Right hindlimb (tissue), 1 donor: ENCODE measurements at regions not wholly inside any gene's neighbourhood (a gene's known extent, or its start where the extent isn't known, plus 50 kb on each side); places are given as distances from the start of the nearest gene placed in this dataset.

Experiments
- DNase-seq: peaks from one replicate; pipeline ENCODE4 v3.0.0-alpha.2; 2018

DNA sequence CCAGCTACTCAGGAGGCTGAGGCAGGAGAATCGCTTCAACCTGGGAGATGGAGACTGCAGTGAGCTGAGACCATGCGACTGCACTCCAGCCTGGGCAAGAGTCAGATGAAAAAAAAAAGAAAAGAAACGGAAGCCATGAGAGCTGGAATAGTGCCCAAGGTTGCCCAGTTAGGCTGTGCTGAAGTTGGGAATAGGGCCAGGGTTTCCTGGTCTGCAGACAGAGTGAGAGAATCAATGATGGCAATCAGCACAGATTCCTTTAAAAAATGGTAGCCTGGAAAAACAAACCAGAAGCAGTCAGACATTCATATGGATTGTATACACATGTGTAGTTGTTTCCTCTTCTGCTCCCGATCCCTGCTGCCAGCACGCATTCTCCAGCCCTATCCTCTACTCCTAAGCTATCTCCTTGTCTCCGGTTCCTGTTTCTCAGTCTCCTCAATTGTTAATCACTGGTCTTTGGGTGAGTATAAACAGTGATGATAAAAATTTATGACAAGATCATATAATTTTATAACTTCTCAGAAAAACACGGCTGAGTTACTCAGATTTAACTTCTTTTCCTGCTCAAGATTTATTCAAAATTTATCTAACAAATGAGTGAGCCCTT, 316.2 kb upstream of the UMPS start:
- DNase-seq: no peak

DNA sequence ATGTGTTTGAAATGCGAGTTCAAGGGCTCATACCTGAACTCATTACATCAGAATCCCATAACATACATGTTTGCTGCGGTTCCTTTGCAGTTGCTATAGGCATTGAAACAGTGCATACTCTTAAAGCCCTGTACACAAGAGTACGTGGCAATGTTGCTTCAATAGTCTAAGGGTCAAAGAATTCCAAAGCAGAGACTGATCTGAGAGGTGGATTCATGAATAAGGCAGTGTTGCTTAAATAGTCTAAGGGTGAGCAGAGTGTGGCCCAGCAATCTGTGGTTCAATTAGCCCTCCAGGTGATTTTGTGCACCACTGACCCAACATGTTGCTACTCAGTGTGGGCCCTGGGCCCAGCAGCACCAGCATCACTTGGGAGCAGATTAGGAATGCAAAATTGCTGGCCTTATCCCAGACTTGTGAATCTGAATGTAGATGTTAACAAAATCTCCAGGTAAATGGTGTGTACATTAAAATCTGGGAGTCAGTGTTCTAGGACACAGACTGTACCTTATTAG, 314.7 kb upstream of the UMPS start:
- no peak for DNase-seq

DNA sequence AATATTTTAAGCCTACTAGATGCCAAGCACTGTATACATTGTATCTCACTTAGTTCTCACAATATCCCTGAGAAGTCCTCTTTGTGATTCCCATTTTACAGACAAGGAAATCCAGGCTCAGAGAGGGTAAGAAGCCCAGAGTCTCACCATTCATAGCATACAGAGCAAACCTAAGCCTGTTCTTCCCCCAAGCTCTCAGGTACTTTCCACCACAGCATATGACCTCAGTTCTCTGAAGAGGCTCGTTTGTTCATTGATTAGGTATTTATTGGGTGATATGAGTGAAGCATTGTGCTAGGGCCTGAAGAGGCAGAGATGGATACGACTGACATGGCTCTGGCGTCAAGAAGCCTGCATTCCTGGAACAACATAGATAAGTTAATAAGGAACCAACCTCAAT, 310.9 kb upstream of the UMPS start:
- DNase-seq: no peak

DNA sequence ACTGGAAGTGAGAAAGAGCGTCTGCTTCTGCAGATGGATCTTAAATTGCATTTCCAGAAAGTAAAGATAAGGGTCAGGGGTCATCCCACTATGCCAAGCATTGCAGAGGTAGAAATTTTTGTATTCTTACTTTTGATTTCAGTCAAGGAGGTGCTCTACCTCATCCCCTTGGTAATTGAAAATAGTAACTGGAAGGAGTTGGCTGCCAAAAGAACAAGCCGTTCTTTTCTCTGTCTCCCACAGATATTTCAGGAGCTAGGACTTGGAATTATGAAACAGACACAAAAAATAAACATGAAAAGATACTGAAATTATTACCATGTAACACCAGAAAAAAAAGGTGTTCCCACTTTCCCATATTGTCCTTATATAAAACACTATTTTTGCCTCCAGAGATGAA, 309.9 kb upstream of the UMPS start:
- DNase-seq: no peak

DNA sequence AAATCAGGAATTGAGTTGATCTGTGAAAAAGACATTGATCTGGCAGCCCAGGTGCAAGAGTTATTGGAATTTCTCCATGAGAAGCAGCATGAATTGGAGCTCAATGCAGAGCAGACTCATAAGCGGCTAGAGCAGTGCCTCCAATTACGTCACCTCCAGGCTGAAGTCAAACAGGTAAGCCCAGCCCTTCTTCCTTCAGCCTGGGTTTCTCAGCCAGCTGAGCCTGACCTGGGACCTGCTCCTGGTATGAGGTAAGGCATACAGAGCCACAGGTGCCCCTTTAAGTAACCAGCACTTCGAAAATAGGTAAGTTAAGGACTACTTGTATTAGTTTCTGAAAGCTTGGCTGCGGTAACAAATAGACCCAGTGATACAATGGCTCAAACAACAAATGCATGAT, 307.4 kb upstream of the UMPS start:
- DNase-seq: no peak

DNA sequence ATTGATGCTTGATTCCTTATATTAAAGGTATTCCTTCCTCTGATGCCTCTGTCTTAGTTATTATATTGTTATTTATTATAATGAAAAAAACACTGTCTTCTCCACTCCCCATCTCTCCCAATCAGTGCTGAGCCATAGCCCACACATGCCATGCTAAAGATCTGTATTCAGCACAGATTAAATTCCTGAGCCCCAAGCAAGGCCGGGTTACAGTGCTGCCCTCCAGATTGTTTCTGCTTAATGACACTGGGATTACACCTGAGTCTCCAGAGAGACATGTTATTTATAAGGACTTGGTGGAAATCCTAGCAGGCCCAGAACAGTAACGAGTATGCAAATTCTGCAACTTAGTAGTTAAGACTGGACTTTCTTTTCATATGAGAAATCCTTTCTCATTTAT, 305.9 kb upstream of the UMPS start:
- no peak for DNase-seq

DNA sequence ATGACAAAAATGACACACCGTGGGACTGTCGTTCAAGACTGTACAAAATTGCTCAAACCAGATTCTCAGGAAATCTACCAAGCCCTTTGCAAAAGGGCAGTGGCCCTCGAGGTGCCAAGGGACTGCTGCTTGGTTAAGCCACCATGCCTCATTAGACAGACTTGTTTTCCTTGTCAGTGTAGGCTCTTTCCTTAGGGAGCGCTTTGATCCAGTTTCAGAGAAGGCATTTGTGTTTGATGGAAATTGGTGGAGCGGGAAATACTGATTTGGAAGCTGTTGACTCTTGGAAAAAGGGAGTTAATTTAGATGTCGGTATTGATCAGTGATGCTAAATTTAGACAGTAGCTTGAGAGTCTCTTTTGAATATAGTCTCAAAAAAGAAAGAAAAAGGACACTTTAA, 304.3 kb upstream of the UMPS start:
- DNase-seq: no peak

DNA sequence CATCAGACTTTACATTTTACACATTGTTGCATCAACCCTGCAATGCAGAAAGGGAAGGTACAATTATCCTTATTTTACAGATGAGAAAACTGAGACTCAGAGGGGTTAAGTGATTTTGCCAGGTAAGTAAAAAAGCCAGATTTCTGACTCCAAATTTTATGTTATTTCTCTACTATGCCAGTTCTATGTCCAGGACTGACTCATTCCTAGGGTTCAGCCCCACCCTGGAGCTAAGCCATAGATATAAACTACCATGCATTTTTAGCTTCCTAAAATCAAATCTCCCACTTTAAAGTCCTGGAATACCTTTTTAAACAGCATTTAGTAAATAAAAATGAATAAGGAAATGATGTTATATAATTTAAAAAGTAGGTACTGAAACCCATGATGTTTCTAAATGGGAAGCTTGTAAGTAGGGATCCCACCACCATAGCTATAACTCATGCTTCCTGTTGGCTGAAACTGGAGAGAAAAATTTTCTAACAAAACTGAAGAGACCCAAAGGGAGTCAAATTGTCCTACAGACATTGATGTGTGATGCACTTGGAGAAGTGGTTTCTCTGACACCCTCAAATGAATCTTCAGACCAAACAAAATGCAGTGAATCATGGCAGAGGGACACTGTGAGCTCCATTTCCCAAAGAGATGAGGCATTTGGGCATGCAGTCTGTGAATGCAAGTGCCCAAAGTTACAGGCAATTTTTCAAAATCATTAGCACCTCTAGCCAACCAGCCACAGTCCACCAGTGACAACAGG, 301.7 kb upstream of the UMPS start:
- no peak for DNase-seq

DNA sequence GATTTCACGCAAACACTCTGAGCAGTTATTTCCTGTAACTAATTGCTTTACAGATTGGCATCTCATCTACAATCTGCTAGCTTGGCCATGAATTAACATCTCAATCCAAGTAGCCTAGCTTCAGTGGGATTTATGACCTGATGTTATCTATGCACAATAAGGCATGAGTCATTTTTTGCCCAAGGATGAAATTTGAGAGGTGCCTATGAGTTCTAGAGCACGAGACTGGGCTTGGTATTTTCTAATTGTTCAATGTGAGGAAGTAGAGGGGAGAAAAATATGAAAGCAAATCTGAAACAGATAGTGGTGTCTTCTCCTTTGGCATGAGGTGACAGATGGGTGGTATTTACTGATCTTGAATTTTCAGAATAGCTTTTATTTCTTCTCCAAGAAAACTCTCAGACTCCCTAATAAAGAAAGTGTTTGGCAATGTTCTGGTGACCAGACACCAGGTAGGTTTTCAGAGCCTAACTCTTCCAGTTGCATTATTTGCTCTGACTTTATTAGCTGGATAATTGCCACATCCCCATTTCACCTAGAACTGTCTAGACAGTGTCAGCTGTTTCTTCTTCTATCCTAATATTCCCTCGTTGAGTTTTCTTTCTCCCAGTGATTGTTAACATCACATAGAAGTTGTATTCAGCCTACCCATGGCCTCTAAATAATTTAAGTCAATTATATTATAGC, 301.0 kb upstream of the UMPS start:
- DNase-seq: no peak

DNA sequence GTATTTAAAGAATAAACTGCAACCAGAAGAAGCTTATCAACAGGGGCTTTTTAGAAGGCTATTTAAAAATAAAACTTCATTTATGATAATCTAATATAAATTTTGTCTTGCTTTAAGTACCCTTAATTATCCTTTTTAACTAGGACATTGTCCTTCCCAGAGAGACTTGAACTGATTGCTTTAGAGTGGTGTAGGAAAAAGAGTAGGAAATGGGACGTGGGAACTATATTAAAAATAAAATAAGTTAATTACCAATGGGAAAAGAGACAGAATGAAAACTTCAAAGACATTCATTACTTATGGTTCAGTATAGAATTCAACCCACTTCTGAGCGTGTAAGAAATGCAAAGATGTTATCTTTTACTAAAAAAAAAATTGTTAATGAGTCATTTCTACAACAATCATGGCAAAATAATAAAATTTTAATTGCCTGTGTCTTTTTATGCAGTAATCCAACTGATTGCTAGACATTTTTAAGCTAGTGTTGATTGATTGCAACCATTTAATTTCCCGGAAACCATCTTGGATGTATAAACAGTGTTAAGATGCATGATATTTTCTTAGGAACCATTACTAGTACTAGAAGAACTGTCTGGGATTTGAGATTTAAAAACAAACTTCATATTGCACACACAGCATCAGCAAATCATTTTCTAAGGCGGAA, 298.8 kb upstream of the UMPS start:
- DNase-seq: no peak

DNA sequence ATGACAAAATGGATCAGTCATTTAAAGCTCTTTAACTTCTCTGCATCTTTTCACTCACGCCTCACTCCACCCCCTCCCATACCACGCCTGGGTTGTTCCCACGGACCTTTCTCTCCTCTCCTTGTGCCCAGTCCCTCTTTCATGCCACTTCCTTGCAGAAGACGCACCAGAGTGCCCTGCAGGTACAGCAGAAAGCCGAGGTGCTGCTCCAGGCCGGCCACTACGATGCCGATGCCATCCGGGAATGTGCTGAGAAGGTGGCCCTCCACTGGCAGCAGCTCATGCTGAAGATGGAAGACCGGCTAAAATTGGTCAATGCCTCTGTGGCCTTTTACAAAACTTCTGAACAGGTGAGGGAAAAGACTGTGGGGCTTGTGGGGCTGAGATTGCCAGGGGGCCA, 296.1 kb upstream of the UMPS start:
- no peak for DNase-seq

DNA sequence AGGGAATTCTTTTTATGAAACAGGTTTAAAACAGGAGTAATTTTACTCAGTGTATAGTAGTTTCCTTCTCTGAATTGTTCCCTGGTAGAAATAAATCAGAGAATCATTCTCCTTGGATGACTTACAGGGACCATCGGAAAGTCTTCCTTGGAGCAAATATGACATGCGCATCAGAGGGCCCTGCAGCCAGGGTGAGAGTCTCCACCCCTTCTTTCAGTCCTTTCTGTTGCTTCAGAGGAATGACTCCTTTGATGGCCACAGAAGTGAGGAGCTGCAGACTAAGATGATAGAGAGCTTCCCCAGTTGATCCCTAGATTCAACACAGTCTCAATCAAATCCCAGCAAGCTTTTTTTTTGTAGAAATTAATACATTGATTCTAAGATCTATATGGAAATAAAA, 294.8 kb upstream of the UMPS start:
- no peak for DNase-seq

DNA sequence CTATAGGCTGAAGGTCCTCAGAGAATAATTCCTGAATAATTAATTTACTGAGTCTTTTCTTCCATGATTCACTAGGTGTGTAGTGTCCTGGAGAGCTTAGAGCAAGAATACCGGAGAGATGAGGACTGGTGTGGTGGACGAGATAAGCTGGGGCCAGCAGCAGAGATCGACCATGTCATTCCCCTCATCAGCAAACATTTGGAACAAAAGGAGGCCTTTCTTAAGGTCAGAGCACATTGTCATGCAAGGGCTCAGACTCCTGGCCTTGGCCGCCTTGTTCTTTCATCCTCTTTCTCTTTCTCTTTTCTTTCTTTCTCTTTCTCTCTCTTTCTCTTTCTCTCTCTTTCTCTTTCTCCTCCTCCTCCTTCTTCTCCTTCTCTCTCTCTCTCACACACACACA, 291.4 kb upstream of the UMPS start:
- no peak for DNase-seq

DNA sequence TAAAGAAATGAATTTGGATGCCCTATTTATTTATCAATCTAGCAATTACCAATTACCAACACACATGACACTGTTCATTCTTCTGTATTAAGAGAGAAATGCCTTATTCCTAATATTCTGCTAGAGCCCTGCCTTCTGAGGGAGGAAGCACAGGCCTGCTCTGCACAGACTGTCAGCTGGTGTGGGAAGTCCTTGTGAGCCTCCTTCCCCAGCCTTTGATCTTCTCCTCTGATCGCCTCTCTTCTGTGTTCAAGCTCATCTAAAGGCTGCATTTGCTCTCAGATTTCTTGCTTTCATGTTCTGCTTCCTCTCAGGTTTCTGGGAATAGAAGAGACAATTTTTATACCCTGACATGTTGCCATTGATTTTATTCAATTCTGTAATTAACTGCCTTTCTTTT, 290.6 kb upstream of the UMPS start:
- no peak for DNase-seq

DNA sequence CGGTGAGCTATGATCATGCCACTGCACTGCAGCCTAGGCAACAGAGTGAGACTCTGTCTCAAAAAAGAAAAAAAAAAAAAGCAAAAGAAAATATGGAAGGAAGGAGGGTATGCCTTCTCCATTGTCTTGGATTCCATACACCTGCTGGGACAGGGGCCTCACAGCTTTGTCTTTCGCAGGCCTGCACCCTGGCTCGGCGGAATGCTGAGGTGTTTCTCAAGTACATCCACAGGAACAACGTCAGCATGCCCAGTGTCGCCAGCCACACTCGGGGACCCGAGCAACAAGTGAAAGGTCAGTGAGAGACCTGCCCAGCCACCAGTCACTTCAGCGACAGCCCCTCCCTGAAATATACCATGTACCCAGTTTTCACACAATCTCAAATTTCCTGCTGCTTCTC, 288.5 kb upstream of the UMPS start:
- no peak for DNase-seq

DNA sequence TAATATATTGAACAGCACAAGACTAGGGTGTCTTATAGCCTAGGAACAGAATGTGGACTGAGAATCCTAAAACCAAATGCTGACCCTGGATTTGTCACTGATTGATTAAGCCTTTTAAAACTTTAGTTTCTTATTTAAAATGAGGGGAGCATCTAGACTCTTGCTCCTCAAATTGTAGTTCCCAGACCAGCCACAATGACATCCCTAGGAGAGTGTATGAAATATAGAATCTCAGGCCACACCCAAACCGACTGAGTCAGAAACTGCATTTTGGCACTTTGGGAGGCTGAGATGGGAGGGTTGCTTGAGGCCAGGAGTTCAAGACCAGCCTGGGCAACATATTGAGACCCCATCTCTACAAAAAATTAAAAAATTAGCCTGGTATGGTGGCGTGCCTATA, 287.8 kb upstream of the UMPS start:
- no peak for DNase-seq

DNA sequence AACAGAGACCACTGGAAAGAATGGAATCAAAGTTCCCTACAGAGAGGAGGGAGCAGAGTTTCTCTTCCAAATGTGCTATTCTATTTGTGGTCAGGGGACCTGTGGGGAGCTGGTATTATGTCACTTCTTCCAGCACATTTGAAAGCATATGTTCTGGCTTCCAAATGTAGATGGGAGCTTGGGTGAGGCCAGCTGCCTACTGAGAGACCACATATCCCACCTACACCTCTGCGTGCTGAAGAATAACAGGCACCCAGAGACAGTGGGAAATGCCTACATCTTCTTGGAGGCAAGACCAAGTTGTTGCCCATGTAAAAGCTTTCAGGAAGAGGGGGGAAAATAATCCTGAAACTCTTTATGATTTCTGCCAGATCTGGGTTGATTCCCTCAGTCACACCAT, 286.8 kb upstream of the UMPS start:
- DNase-seq: no peak

DNA sequence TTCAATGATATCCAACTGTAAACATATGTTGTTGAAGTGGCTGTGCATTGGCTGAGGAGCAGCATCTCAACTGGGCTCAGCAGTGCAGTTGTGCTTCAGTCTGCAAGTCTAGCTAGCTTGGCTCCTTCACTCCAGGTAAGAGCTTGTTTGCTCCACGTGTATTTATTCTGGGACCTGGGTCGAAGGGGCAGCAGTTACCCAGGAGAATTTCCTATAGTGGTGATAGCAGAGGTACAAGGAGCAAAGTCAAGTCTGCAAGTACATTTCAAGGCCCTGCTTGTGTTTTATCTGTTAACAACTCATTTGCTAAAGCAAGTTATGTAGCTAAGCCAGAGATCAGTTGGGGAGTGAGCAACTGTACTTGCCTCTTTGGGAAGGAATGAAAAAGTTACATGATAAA, 286.2 kb upstream of the UMPS start:
- DNase-seq: no peak

DNA sequence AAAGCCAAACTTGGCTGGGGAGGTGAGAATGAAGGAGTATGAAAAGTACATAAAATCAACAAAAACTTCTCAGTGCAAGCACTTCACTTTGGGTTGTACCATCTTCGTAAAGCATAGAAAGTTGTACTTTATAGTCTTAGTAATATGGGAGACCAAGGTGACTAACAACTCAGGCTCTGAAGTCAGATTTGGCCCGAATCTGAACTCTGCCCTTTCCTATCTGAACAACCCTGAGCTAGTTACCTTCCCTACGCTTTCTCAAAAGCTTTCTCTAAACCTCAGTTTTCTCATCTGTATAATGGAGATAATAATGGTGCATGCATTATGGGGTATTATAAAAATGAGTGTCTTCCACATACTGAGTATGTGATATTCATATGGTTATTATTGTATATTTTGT, 285.4 kb upstream of the UMPS start:
- DNase-seq: no peak

DNA sequence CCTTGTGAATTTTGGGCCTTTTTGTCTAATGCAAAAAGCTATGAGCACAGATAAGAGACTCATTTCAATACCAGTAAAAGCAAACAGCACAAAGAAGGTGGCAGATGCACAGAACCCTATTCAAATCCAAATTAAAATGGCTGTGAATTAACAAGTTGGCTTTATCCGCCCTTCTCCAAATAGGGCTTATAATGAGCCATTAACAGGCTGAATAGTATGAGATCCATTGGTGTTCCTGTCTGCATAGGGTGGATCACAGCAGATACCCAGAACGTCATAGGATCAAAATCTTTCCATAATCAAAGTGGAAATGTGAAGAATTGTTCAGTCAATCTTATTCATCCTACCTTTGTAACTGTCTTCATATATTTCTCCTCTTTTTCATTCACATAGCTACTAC, 282.4 kb upstream of the UMPS start:
- DNase-seq: no peak

DNA sequence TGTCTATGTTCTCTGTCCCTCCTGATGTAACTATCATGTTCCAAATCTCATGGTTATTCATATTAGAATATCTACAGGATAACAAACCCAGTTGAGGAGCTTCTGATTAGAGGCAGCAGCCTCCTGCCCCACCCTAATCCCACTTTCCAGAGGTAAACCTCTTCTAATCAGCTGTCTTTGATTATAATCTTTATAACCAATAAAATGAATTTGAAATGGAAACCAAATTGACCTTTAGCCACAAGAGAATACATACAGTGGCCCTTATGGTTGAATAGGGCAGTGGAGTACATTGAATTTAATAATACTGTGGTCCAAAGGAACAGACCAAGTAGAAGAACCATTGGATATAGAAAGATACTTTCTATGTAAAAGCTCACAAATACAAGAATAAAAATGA, 281.3 kb upstream of the UMPS start:
- no peak for DNase-seq

DNA sequence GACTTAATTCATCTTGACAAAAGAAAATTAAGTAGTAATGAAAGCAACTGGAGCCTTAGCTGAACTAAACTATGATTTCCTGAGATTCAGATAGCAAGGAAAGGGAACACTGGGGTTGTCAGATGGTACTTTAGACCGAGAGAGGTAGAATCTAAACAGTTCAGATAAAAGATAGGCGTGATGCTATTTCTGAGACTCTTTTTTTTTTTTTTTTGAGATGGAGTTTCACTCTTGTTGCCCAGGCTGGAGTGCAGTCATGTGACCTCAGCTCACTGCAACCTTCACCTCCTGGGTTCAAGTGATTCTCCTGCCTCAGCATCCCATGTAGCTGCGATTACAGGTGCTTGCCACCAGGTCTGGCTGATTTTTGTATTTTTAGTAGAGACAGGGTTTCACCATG, 279.9 kb upstream of the UMPS start:
- DNase-seq: no peak

DNA sequence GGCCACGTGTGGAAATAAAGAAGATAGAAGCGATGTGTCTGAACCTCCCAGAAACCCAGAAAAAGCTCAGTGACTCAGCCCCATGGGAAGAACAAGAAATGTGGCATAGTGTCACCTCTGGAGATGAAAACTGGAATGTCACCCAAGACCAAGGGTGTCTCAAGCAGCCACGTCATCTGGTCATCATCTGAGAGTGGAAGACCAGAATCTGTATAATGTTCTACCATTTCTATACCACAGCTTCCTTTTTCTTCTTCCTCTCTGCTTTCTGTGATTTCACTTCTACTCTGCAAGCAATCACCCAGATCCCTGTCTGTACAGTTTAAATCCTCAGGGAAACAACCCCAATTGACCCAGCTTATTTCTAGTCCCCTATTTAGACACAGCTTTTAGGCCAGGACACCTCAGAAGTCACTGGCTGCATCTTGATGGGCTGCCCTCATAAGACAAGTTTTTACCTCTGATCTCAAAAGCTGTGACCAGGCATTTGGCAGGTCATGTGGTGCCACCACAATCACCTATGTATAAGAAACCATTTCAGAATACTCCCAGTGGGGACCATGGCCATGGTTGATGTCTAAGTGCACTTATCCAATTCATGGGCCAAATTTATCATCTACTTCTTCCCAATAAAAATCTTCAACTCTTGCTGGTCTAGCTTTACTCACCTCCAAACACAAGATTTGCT, 278.5 kb upstream of the UMPS start:
- no peak for DNase-seq
